Aorta (tissue), 5 donors: ENCODE measurements at regions not wholly inside any gene's neighbourhood (a gene's known extent, or its start where the extent isn't known, plus 50 kb on each side); places are given as distances from the start of the nearest gene placed in this dataset.

Experiments
- ATAC-seq: fragments of 200-7000 bp; cut with Tn5 transposase; one replicate; pipeline ENCODE4 v1.9.1; 2022; ENCODE audit warnings: moderate library complexity; ENCODE audit not compliant: low FRiP score
- DNase-seq, 2 donors: peaks; one replicate each; pipeline ENCODE4 v3.0.0-alpha.2; 2020
- H3K27ac ChIP-seq, 2 donors: one replicate each; pipeline ENCODE4 v1.5.1; 2013; ENCODE audit warnings: low read length in 2 of 2, mild to moderate bottlenecking in 2 of 2, moderate library complexity in 2 of 2, control low read depth in 1 of 2, inconsistent platforms in 1 of 2, low read depth in 1 of 2
- H3K27me3 ChIP-seq, 2 donors: one replicate each; pipeline ENCODE4 v1.6.1; 2013; ENCODE audit warnings: control low read depth in 1 of 2, low read length in 1 of 2, mild to moderate bottlenecking in 1 of 2, moderate library complexity in 1 of 2; ENCODE audit not compliant: insufficient read depth in 2 of 2, control insufficient read depth in 1 of 2
- H3K36me3 ChIP-seq, 2 donors: one replicate each; pipeline ENCODE4 v1.6.1; 2013; ENCODE audit warnings: control low read depth in 1 of 2, low read length in 1 of 2, mild to moderate bottlenecking in 1 of 2; ENCODE audit not compliant: insufficient read depth in 2 of 2, control insufficient read depth in 1 of 2
- H3K4me1 ChIP-seq, 2 donors: one replicate each; pipeline ENCODE4 v1.6.1; 2013; ENCODE audit warnings: low read length in 2 of 2, control low read depth in 1 of 2, mild to moderate bottlenecking in 1 of 2, moderate library complexity in 1 of 2; ENCODE audit not compliant: insufficient read depth in 2 of 2, control insufficient read depth in 1 of 2
- H3K4me3 ChIP-seq, 2 donors: one replicate each; pipeline ENCODE4 v1.5.1; 2013; ENCODE audit warnings: low read length in 2 of 2, control low read depth in 1 of 2, mild to moderate bottlenecking in 1 of 2
- H3K9me3 ChIP-seq: one replicate; pipeline ENCODE4 v1.6.1; 2013; ENCODE audit warnings: mild to moderate bottlenecking, low read length; ENCODE audit not compliant: control insufficient read depth
- WGBS, 2 donors: extraction: QIAGEN DNeasy Blood & Tissue Kit; methylation state at CpG; one replicate each; pipeline ENCODE4 v1.1.7; 2013; 5-methylcytosine and 5-hydroxymethylcytosine counted together
- intact Hi-C, 2 donors: fragments of 100-400 bp; cut with DNase I; formaldehyde crosslinking; loops; one replicate each; pipeline versions ENCODE4 v1.14.2 to v1.15.0; 2022
- donor health status: healthy with polysubstance abuse.
- donor health status: Bipolar disorder and iron deficiency.
- donor health status: DM: no; HTN: no; CAD: no.
- donor health status: DM: no; HTN: no; CAD: no.
- donor health status: DM: yes; HTN: yes; CAD: no.

DNA sequence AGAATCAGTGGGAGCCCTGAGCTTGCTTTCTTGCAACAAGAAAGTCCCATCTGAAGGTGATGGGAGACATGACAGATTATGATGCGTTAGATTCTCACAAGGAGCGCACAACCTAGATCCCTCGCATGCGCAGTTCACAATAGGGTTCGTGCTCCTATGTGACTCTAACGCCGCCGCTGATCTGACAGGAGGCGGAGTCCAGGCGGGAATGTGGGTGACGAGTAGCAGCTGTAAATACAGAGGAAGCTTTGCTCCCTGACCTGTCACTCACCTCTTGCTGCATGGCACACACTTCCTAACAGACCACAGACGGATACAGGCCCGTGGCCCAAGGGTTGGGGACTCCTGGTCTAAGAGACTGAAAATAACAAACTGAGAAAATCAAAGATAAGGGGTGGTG, 1163.4 kb upstream of the AUTS2 start:
- ATAC-seq: no peak
- DNase-seq: no peak
- Histone ChIP-seq H3K9me3 (no peaks in the 10 kb centered on the region), H3K4me1 (peaks cover 0 to 7% of the 10 kb centered on the region in 2 donors), H3K4me3 (no peak overlapping the region), H3K36me3 (no peaks in the 10 kb centered on the region), H3K27ac (no peak overlapping the region), H3K27me3 (peaks cover 0 to 3% of the 10 kb centered on the region in 2 donors)
- WGBS, 2 donors: 27 to 32% methylated on average over 13 of the region's 13 CpGs
- intact Hi-C loops: no loop called here

- Histone ChIP-seq H3K4me1 (peaks cover 0 to 4% of the 10 kb centered on the region in 2 donors), H3K4me3 (no peak overlapping the region), H3K27ac (no peak overlapping the region), H3K27me3 (peaks cover 0 to 3% of the 10 kb centered on the region in 2 donors), H3K9me3 (no peaks in the 10 kb centered on the region), H3K36me3 (no peaks in the 10 kb centered on the region)
- no peak for DNase-seq
- ATAC-seq: no peak
- 39 to 46% methylated on average over 2 of the region's 2 CpGs for WGBS, 2 donors
- intact Hi-C loops: no loop called here
These were observed 1160.3 kb upstream of the AUTS2 start for GRCh38 chr7:68438016-68438415.

DNA sequence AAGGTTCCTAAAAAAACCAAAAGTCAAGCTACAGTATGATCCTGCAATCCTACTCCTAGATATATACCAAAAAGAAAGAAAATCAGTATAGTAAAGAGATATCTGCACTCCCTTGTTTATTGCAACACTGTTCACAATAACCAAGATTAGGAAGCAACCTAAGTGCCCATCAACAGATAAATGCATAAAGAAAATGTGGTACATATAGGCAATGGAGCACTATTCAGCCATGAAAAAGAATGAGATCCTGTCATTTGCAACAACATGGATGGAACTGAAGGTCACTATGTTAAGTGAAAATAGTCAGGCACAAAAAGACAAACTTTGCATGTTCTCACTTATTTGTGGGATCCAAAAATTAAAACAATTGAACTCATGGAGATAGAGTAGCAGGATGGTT, 1159.5 kb upstream of the AUTS2 start:
- no peaks in the 10 kb centered on the region for H3K4me1 ChIP-seq
- H3K4me3 ChIP-seq: no peak overlapping the region
- no peaks in the 10 kb centered on the region for H3K36me3 ChIP-seq
- no peak overlapping the region for H3K27ac ChIP-seq
- intact Hi-C loops: no loop called here
- H3K9me3 ChIP-seq: no peaks in the 10 kb centered on the region
- ATAC-seq: no peak
- peaks cover 0 to 3% of the 10 kb centered on the region in 2 donors for H3K27me3 ChIP-seq
- DNase-seq: no peak

- Histone ChIP-seq H3K4me1 (no peaks in the 10 kb centered on the region), H3K27me3 (peaks cover 0 to 3% of the 10 kb centered on the region in 2 donors), H3K27ac (no peak overlapping the region), H3K4me3 (no peak overlapping the region), H3K36me3 (no peaks in the 10 kb centered on the region), H3K9me3 (no peaks in the 10 kb centered on the region)
- 68 to 80% methylated on average over 1 of the region's 1 CpG for WGBS, 2 donors
- intact Hi-C loops: no loop called here
- DNase-seq (no peak), ATAC-seq (no peak)
These were observed 1158.4 kb upstream of the AUTS2 start for GRCh38 chr7:68439897-68440296.

DNA sequence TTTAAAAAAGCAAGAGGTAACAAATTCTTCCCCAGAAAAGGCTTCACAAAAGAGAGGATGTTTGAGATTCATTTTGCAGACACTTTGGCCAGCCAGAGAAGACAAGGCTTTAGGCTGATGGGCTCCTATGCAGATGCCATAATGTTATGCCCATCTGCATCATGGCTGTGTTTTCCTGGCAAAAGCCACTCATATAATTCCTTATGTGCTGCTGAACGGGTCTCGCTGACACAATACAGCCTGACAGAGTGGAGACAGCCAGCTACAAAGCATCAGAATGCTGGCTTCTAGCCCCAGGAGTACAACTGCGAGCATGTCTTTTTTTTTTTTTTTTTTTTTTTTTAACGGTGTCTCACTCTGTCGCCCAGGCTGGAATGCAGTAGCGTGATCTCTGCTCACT, 1157.4 kb upstream of the AUTS2 start:
- peaks cover 0 to 3% of the 10 kb centered on the region in 2 donors for H3K27me3 ChIP-seq
- no peak overlapping the region for H3K27ac ChIP-seq
- H3K9me3 ChIP-seq: no peaks in the 10 kb centered on the region
- DNase-seq: no peak
- no peaks in the 10 kb centered on the region for H3K36me3 ChIP-seq
- no peaks in the 10 kb centered on the region for H3K4me1 ChIP-seq
- no peak for ATAC-seq
- no peak overlapping the region for H3K4me3 ChIP-seq
- WGBS, 2 donors: 68 to 74% methylated on average over 6 of the region's 6 CpGs
- intact Hi-C loops: no loop called here

DNA sequence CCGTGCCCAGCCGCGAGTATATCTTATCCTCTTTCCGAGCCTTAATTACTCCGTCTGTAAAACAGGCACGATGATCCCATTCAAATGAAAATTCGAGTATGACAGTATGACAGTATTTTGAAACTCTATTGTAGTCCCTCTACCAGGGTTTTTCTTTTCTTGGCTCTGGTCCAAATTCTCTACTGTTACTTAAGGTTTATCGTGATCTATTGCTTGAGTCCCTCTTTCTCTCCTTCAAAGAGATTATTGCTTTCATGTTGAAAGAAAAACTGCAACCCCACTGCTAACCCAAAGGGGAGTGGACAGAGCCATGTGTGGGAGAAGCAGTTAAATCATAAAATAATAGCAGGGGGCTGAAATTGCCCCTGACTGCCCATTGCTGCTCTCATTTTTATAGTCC, 1156.6 kb upstream of the AUTS2 start:
- Histone ChIP-seq H3K4me3 (no peak overlapping the region), H3K9me3 (no peaks in the 10 kb centered on the region), H3K27me3 (peaks cover 0 to 3% of the 10 kb centered on the region in 2 donors), H3K36me3 (no peaks in the 10 kb centered on the region), H3K4me1 (no peaks in the 10 kb centered on the region), H3K27ac (no peak overlapping the region)
- no peak for ATAC-seq
- no peak for DNase-seq
- 81 to 84% methylated on average over 8 of the region's 8 CpGs for WGBS, 2 donors
- intact Hi-C loops: no loop called here

DNA sequence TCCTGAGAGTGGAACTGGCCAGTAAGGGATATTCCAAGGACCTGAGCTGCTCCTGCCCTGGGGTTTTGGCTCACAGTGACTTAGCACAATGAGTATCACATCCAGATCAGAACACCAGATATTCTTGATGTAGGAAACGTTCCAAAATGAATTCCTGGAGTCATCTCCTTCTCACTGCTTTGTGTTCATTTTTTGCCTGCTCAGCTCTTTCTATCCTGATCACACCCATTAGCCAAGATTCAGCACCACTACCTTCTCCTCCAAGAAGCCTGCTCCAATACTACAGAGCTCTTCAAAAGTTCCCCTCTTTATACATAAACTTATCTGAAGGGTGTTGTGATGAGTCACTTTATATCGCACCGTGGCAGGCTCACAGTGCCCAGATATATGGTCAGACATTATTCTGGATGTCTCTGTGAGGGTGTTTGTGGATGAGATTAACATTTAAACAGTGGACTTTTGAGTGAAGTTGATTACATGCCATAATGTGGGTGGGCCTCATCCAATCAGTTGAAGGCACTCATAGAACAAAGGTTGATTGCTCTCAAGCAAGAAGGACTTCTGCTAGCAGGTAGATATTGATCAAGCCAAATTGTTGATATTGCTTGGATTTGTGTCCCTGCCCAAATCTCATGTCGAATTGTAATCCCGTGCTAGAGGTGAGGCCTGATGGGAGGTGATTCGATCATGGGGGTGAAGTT, 1155.2 kb upstream of the AUTS2 start:
- ATAC-seq: no peak
- Histone ChIP-seq H3K4me3 (no peak overlapping the region), H3K4me1 (no peaks in the 10 kb centered on the region), H3K27ac (no peak overlapping the region), H3K27me3 (no peaks in the 10 kb centered on the region), H3K9me3 (no peaks in the 10 kb centered on the region), H3K36me3 (no peaks in the 10 kb centered on the region)
- DNase-seq: no peak
- intact Hi-C loops: no loop called here
- WGBS, 2 donors: 81 to 82% methylated on average over 6 of the region's 6 CpGs

DNA sequence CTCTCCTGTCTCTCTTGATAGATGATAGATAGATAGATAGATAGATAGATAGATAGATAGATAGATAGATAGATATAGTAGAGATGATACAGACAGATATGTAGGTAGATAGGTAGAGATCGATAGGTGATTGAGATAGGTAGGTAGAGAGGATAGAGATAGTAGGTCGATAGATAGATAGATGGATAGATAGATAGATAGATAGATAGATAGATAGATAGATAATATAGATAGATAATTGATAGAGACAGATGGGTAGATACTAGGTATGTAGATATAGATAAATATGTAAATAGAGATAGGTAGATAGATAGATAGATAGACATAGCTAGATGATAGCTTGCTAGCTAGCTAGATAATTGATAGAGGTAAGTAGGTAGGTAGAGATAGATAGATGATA, 1154.2 kb upstream of the AUTS2 start:
- H3K9me3 ChIP-seq: no peaks in the 10 kb centered on the region
- no peaks in the 10 kb centered on the region for H3K27me3 ChIP-seq
- 83 to 87% methylated on average over 2 of the region's 2 CpGs for WGBS, 2 donors
- DNase-seq (no peak), ATAC-seq (no peak)
- H3K4me1 ChIP-seq: no peaks in the 10 kb centered on the region
- no peak overlapping the region for H3K4me3 ChIP-seq
- intact Hi-C loops: no loop called here
- no peaks in the 10 kb centered on the region for H3K36me3 ChIP-seq
- H3K27ac ChIP-seq: no peak overlapping the region

GRCh38 chr7:68444956-68445355, 1153.3 kb upstream of the AUTS2 start:
- Histone ChIP-seq H3K4me3 (no peak overlapping the region), H3K9me3 (no peaks in the 10 kb centered on the region), H3K27me3 (no peaks in the 10 kb centered on the region), H3K27ac (no peak overlapping the region), H3K36me3 (no peaks in the 10 kb centered on the region), H3K4me1 (no peaks in the 10 kb centered on the region)
- intact Hi-C loops: no loop called here
- ATAC-seq: no peak
- no peak for DNase-seq
- 70 to 73% methylated on average over 3 of the region's 3 CpGs for WGBS, 2 donors
